GM12878 (cell line): ENCODE measurements at regions not wholly inside any gene's neighbourhood (a gene's known extent, or its start where the extent isn't known, plus 50 kb on each side); places are given as distances from the start of the nearest gene placed in this dataset.

Source experiments
- ATAC-seq: fragments of 200-7000 bp; cut with Tn5 transposase; 3 replicates; pipeline ENCODE4 v1.9.1; 2020; ENCODE audit warnings: mild to moderate bottlenecking, moderate library complexity
- BruUV-seq: library from RNA; stranded (reverse); fragments of 400-500 nt; replicated peaks from 2 replicates; lab custom pipeline; 2021; lab: Mats Ljungman, UMichigan
- CTCF ChIA-PET: fragments of 300-600 bp; sonication (Branson Sonifier 250); formaldehyde crosslinking; extraction: SDS; loops from one replicate; lab custom pipeline; 2021; ENCODE audit warnings: inconsistent platforms; lab: Yijun Ruan, JAX
- POLR2A ChIA-PET: fragments of 350-600 bp; formaldehyde crosslinking; extraction: SDS; loops from one replicate; lab custom pipeline; 2021; ENCODE audit warnings: inconsistent platforms; lab: Charles Lee
- RAD21 ChIA-PET: fragments of 300-600 bp; sonication (Branson Sonifier 250); formaldehyde crosslinking; loops from one replicate; lab custom pipeline; 2023; ENCODE audit warnings: antibody characterized with exemption; ENCODE audit not compliant: unreplicated experiment; lab: Charles Lee
- SMC1A ChIA-PET: fragments of 300-600 bp; sonication (Branson Sonifier 250); formaldehyde crosslinking; loops from one replicate; lab custom pipeline; 2023; ENCODE audit not compliant: unreplicated experiment, uncharacterized antibody; lab: Charles Lee
- DNase-seq: peaks from one replicate; pipeline ENCODE4 v3.0.0-alpha.2; 2011; ENCODE audit warnings: low read depth, low spot score
- FAIRE-seq: peaks from 3 replicates; lab custom pipeline; 2011; peaks lifted over from hg19 to GRCh38; lab: Jason Lieb, UNC
- H2AFZ ChIP-seq: 2 replicates; pipeline ENCODE4 v1.6.0; 2011; ENCODE audit warnings: low read depth, low read length, control low read depth; ENCODE audit not compliant: control insufficient read depth
- H3K27ac ChIP-seq: 2 replicates; pipeline ENCODE4 v1.5.1; 2011; ENCODE audit warnings: control low read depth; ENCODE audit not compliant: control insufficient read depth, insufficient read depth
- H3K27me3 ChIP-seq, 2 experiments: replicated peaks in 1 of 2; 2 replicates each; pipeline versions ENCODE4 v1.6.0 to v1.6.1; 2011; ENCODE audit warnings: low read length in 1 of 2; ENCODE audit not compliant: control insufficient read depth in 2 of 2, insufficient read depth in 2 of 2
- H3K36me3 ChIP-seq, 2 experiments: 2 replicates each; pipeline ENCODE4 v1.5.1; 2011; ENCODE audit warnings: low read length in 1 of 2; ENCODE audit not compliant: control insufficient read depth in 2 of 2, insufficient read depth in 2 of 2
- H3K4me1 ChIP-seq: 2 replicates; pipeline ENCODE4 v1.6.1; 2011; ENCODE audit warnings: mild to moderate bottlenecking, low read length, moderate library complexity, mixed read lengths; ENCODE audit not compliant: control insufficient read depth, insufficient read depth
- H3K4me2 ChIP-seq: 2 replicates; pipeline ENCODE4 v1.6.0; 2011; ENCODE audit warnings: control low read depth; ENCODE audit not compliant: control insufficient read depth, insufficient read depth
- H3K4me3 ChIP-seq: fragments of 200-600 bp; sonication (generic); 2 replicates; pipeline ENCODE4 v1.5.1; 2016
- H3K79me2 ChIP-seq: 2 replicates; pipeline ENCODE4 v1.6.0; 2011; ENCODE audit warnings: low read length; ENCODE audit not compliant: control insufficient read depth, insufficient read depth
- H3K9ac ChIP-seq: 2 replicates; pipeline ENCODE4 v1.8.0; 2011; ENCODE audit warnings: low read length, control low read depth, mixed read lengths; ENCODE audit not compliant: control insufficient read depth, insufficient read depth
- H3K9me3 ChIP-seq: replicated peaks from 3 replicates; pipeline ENCODE4 v1.5.1; 2011; ENCODE audit warnings: mild to moderate bottlenecking, low read length; ENCODE audit not compliant: control insufficient read depth, insufficient read depth
- H4K20me1 ChIP-seq: 2 replicates; pipeline ENCODE4 v1.6.0; 2011; ENCODE audit not compliant: control insufficient read depth, insufficient read depth
- CEBPB ChIP-seq, 2 experiments: fragments of 150-350 bp in 1 of 2; IDR thresholded peaks; 2 replicates each; pipeline ENCODE4 v1.6.1; 2012 to 2014; ENCODE audit warnings: low read depth in 2 of 2, low read length in 2 of 2, borderline replicate concordance in 1 of 2, inconsistent platforms in 1 of 2
- FOS ChIP-seq: IDR thresholded peaks from 3 replicates; pipeline ENCODE4 v1.6.1; 2011; ENCODE audit warnings: borderline replicate concordance; ENCODE audit not compliant: insufficient read length; ENCODE audit errors: extremely low read depth
- PAX8 ChIP-seq: fragments of 450-650 bp; IDR thresholded peaks from 2 replicates; pipeline ENCODE4 v1.6.1; 2017; ENCODE audit warnings: mild to moderate bottlenecking, moderate library complexity
- RAD51 ChIP-seq: fragments of 450-650 bp; IDR thresholded peaks from 2 replicates; pipeline ENCODE4 v1.6.1; 2016; ENCODE audit warnings: moderate library complexity, mild to moderate bottlenecking, inconsistent platforms
- SIX5 ChIP-seq: IDR thresholded peaks from 2 replicates; pipeline ENCODE4 v1.6.1; 2011; ENCODE audit warnings: mild to moderate bottlenecking, low read depth, low read length, moderate library complexity; ENCODE audit not compliant: severe bottlenecking
- SMAD1 ChIP-seq: fragments of 450-650 bp; IDR thresholded peaks from 2 replicates; pipeline ENCODE4 v1.6.1; 2018; ENCODE audit warnings: mild to moderate bottlenecking, low read depth; ENCODE audit not compliant: partially characterized antibody
- SREBF1 ChIP-seq: IDR thresholded peaks from 2 replicates; pipeline ENCODE4 v1.6.1; 2012; ENCODE audit warnings: mild to moderate bottlenecking, low read length
- ZNF24 ChIP-seq: fragments of 450-650 bp; IDR thresholded peaks from 2 replicates; pipeline ENCODE4 v1.6.1; 2017; ENCODE audit warnings: antibody characterized with exemption, mild to moderate bottlenecking
- WGBS: methylation state at CpG from one replicate; pipeline ENCODE4 v1.1.6; 2016; ENCODE audit warnings: low lambda C conversion rate; ENCODE audit not compliant: insufficient replicate concordance, insufficient coverage; ENCODE audit errors: missing lambda C conversion rate; 5-methylcytosine and 5-hydroxymethylcytosine counted together
- in situ Hi-C: fragments of 300-500 bp; cut with MboI; formaldehyde crosslinking; loops from 9 replicates; pipeline ENCODE4 v1.14.3; 2018; ENCODE audit warnings: mixed read lengths
- intact Hi-C: fragments of 100-400 bp; cut with micrococcal nuclease; formaldehyde crosslinking; loops from one replicate; pipeline ENCODE4 v1.14.2; 2022; ENCODE audit not compliant: unreplicated experiment
- TF ChIP-seq, protein P1 (sequence below): IDR thresholded peaks from 2 replicates; pipeline ENCODE4 v1.6.1; 2012; ENCODE audit warnings: improper control_type of control experiment, low read depth, low read length; ENCODE audit not compliant: insufficient replicate concordance
- TF ChIP-seq, protein P2 (sequence below): fragments of 450-650 bp; IDR thresholded peaks from 2 replicates; pipeline ENCODE4 v1.6.1; 2017; ENCODE audit warnings: low read depth, mild to moderate bottlenecking, moderate library complexity

- BruUV-seq: no TSS peak
- intact Hi-C loops: no loop called here
- Histone ChIP-seq H3K79me2 (no peaks in the 10 kb centered on the region), H3K9me3 (no peaks in the 10 kb centered on the region; the same call in 2 of the 3 replicates), H3K36me3 (no peaks in the 10 kb centered on the region), H2AFZ (no peak overlapping the region), H3K4me3 (no peak overlapping the region), H3K27me3 (peaks cover 0 to 3% of the 10 kb centered on the region in 2 experiments; a peak in 3 of 4 replicates), H3K4me2 (no peak overlapping the region), H3K27ac (no peak overlapping the region), H3K4me1 (no peaks in the 10 kb centered on the region), H4K20me1 (no peaks in the 10 kb centered on the region), H3K9ac (no peak overlapping the region)
- FAIRE-seq: no peak
- ATAC-seq: no peak
- SMC1A ChIA-PET: no interaction called here
- WGBS: 14% methylated on average over 3 of the region's 3 CpGs
- no peak for DNase-seq
- POLR2A ChIA-PET: no interaction called here
- TF ChIP-seq SMAD1: no peak
- no peak for TF ChIP-seq ZNF24
- no peak for TF ChIP-seq SIX5
- TF ChIP-seq SREBF1: no peak
- no peak for TF ChIP-seq PAX8
- TF ChIP-seq CEBPB (IDR thresholded peaks at IDR 0.05; ENCODE audit: borderline replicate concordance in 1 of 2, low read depth in 2 of 2, low read length in 2 of 2): no peak
- no peak for TF ChIP-seq FOS
- TF ChIP-seq RAD51: no peak
- TF ChIP-seq, protein P1, sequence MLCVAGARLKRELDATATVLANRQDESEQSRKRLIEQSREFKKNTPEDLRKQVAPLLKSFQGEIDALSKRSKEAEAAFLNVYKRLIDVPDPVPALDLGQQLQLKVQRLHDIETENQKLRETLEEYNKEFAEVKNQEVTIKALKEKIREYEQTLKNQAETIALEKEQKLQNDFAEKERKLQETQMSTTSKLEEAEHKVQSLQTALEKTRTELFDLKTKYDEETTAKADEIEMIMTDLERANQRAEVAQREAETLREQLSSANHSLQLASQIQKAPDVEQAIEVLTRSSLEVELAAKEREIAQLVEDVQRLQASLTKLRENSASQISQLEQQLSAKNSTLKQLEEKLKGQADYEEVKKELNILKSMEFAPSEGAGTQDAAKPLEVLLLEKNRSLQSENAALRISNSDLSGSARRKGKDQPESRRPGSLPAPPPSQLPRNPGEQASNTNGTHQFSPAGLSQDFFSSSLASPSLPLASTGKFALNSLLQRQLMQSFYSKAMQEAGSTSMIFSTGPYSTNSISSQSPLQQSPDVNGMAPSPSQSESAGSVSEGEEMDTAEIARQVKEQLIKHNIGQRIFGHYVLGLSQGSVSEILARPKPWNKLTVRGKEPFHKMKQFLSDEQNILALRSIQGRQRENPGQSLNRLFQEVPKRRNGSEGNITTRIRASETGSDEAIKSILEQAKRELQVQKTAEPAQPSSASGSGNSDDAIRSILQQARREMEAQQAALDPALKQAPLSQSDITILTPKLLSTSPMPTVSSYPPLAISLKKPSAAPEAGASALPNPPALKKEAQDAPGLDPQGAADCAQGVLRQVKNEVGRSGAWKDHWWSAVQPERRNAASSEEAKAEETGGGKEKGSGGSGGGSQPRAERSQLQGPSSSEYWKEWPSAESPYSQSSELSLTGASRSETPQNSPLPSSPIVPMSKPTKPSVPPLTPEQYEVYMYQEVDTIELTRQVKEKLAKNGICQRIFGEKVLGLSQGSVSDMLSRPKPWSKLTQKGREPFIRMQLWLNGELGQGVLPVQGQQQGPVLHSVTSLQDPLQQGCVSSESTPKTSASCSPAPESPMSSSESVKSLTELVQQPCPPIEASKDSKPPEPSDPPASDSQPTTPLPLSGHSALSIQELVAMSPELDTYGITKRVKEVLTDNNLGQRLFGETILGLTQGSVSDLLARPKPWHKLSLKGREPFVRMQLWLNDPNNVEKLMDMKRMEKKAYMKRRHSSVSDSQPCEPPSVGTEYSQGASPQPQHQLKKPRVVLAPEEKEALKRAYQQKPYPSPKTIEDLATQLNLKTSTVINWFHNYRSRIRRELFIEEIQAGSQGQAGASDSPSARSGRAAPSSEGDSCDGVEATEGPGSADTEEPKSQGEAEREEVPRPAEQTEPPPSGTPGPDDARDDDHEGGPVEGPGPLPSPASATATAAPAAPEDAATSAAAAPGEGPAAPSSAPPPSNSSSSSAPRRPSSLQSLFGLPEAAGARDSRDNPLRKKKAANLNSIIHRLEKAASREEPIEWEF: no peak
- TF ChIP-seq, protein P2, sequence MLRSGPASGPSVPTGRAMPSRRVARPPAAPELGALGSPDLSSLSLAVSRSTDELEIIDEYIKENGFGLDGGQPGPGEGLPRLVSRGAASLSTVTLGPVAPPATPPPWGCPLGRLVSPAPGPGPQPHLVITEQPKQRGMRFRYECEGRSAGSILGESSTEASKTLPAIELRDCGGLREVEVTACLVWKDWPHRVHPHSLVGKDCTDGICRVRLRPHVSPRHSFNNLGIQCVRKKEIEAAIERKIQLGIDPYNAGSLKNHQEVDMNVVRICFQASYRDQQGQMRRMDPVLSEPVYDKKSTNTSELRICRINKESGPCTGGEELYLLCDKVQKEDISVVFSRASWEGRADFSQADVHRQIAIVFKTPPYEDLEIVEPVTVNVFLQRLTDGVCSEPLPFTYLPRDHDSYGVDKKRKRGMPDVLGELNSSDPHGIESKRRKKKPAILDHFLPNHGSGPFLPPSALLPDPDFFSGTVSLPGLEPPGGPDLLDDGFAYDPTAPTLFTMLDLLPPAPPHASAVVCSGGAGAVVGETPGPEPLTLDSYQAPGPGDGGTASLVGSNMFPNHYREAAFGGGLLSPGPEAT: no peak
- in situ Hi-C loops: no loop called here
- RAD21 ChIA-PET: no interaction called here
- CTCF ChIA-PET: no interaction called here
These were observed 87.2 kb downstream of the CYB561 start for GRCh38 chr17:63358956-63359355.
